Right renal pelvis (tissue), 4 donors: ENCODE measurements at regions not wholly inside any gene's neighbourhood (a gene's known extent, or its start where the extent isn't known, plus 50 kb on each side); places are given as distances from the start of the nearest gene placed in this dataset.
A peak's percentile ranks its signal among the peaks of the same experiment; 100 is the strongest.
"Not testable (repeated sequence)": the region's sequence is repeated elsewhere in the genome, so short reads cannot be mapped to it uniquely, and the experiment has no call there.

Source experiments
- DNase-seq, 4 donors: peaks; one replicate each; pipeline ENCODE4 v3.0.0-alpha.2; 2013; ENCODE audit warnings: low read depth in 4 of 4, low spot score in 3 of 4, missing footprints in 1 of 4

DNA sequence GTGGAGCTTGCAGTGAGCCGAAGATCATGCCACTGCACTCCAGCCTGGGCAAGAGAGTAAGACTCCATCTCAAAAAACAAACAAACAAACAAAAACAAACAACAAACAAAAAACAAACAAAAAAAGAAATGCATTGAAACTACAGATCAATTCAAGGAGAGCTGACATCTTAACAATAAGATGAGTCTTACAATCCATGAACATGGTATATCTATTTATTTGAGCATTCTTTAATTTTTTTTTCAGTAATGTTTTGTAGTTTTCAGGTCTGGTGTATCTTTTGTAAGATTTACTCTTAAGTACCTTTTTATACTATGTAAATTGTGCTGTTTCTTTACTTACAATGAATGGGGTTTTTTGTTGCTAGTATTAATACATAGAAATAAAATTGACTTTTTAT, 140.1 kb upstream of the DAPK1 start:
- no peak for DNase-seq

DNA sequence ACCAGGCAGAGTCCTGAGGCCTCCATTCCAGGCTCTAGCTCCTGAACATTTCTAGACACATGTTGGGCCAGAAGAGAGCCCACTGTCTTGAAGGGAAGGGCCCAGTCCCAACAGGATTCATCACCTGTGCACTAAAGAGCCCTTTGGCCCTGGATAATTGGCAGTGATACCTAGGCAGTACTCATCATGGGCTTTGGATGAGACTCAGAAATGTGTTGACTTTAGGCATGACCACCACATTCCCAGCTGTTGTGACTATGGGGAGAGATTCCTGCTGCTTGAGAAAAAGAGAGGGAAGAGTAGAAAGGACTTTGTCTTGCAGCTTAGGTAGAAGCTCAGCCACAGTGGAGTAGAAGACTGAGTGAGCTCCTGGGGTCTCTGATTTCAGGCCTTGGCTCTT, 138.4 kb upstream of the DAPK1 start:
- no peak for DNase-seq

DNA sequence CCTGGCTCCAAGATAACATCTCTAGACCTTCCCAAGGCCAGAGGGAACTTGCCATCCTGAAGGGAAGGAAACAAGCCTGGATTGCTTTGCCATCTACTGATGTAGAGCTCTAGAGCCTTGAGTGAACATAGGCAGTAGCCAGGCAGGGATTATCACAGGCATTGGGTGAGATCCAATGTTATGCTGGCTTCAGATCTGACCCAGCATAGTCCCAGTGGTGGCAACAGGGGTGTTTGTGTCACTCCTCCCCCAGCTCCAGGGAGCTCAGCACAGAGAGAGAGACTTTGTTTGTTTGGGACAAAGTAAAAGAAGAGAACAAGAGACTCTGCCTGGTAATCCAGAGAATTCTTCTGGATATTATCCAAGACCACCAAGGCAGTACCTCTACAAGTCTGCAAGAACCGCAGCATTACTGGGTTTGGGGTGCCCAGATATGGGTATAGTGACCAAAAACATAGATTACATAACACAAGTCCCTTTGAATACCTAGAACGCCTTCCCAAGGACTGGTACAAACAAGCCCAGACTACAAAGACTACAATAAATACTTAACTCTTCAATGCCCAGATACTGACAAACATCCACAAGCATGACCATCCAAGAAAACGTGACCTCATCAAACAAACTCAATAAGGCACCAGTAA, 137.6 kb upstream of the DAPK1 start:
- DNase-seq, result no peak

DNA sequence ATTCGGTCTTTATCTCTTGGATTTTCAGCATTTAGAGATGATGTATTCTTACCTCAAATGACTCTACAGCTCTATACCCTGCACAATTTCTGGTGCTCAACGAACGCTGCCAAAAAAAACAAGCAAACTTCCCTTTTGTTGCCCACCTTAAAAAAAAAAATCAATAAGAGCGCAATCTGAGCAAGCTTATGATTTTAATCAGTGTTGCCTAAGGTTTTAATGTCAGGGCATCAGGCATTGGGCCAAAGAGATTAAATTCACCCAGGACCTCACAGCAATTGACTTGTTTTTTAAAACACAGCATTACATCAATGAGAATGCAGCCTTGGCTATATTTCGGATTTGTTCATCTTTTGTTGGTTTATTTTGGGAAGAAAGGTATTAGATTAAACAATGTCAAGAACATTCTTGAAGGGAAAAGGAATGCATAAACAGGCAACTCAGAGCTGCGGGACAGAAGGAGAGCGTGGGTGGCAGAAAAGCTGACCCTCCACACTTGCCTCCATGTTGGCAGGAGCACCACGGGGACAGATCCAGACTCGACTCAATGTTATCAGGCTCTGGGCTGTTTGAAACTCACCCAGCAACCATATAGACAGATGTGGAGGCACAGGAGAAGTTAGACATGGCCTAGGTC, 127.5 kb upstream of the DAPK1 start:
- no peak for DNase-seq

DNA sequence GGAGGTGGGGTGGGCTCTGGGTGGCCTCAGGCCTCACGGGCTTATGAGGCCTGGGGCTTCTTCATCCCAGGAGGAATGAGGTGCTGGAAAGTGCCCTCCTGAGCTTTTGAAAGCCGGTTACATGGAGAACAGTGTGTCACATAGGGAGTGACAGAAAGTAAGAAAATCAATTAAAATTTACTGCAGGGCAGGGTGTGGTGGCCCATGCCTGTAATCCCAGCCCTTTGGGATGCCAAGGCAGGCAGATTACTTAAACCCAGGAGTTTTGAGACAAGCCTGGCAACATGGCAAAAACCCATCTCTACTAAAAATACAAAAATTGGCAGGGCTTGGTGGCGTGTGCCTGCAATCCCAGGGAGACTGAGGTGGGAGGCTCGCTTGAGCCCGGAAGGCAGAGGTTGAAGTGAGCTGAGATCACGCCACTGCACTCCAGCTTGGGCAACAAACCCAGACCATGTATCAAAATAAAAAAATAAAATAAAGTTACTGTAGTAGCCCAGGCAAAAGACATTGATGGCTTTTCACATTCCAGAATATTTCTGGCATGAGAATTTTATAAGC, 125.8 kb upstream of the DAPK1 start:
- DNase-seq, result no peak

DNA sequence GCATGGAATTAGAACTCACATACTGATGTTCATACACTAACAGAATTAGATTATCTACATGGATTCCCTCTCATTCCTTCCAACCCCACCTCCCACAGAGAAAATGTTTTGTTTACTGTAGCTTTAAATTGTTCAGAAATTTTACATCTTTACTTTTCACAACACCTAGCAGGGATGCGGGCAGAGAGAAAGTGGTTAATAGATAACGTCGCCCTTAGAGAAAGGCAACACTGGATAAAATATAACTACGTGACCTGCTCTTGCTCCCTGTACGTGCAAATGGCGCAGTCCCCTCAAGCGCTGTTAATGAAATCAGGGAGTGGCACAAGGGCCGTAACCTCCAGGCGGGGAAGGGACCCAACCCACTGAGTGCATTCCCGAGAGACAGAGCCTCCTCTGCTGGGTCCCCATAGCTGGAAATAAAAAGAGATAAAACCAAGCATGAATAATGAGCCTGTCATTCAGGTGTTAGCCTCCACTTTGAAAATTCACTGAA, 125.3 kb upstream of the DAPK1 start:
- DNase-seq, result peak in 2 of 4 donors; percentile 28 to 45

DNA sequence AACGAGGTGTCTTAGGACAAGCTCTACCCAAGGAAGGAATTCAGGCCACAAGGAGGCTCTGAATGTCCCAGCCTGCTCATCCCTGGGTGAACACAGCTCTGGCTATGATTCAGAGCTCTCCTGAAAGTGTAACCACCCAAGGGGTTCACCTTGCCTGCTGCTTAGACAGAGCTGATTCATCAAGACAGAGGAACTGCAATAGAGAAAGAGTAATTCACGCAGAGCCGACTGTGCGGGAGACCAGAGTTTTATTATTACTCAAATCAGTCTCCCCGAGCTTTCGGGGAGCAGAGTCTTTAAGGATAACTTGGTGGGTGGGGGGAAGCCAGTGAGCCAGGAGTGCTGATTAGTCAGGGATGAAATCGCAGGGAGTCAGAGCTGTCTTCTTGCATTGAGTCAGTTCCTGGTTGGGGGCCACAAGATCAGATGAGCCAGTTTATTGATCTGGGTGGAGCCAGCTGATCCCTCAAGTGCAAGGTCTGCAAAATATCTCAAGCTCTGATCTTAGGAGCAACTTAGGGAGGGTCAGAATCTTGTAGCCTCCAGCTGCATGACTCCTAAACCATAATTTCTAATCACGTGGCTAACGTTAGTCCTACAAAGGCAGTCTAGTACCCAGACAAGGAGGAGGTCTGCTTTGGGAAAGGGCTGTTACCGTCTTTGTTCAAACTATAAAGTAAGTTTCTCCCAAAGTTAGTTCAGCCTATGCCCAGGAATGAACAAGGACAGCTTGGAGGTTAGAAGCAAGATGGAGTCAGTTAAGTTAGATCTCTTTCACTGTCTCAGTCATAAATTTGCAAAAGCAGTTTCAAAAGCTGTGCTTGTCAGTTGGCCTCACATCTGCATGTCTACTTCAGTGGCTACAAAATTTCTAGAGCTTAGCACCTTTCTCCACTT, 123.4 kb upstream of the DAPK1 start:
- DNase-seq, result not testable (repeated sequence)

DNA sequence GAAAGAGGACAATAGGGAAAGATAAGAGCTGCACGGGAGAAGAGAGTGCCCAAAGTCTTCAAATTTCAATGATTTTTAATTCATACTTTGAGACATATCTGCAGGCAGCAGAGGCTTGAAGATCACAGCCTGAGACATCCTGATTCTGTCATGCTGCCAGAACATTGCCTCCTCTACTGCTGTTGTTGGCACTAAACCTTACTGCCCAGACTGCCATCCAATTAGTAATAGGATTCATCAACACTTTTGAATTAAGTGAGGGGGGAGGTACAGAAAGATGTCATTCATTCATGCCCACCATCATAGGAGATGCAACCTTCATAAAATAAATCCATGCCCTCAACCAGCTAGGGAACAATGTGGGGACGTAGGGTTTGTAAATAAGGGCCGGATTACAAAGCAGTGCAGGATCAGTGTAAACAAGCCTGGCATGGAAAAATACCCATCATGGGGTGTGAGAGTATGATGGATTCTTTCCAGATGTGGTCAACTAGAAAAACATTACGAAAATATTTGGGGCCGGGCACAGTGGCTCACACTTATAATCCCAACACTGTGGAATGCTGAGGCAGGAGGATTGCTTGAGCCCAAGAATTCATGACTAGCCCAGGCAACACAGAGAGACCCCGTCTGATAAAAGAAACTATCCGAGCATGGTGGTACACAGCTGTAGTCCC, 122.1 kb upstream of the DAPK1 start:
- no peak for DNase-seq

DNA sequence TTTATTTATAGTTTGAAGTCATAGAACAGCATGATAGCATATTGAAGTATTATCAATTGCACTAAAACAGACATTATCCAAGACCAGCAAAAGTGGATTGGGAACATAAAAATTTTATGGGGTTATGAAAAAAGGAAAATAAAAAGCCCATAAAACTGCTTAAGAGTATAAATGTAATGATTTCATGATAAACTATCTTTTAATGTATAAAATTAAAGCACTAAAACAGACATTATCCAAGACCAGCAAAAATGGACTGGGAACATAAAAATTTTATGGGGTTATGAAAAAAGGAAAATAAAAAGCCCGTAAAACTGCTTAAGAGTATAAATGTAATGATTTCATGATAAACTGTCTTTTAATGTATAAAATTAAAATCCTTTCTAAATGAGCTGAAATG, 119.0 kb upstream of the DAPK1 start:
- DNase-seq, result no peak

DNA sequence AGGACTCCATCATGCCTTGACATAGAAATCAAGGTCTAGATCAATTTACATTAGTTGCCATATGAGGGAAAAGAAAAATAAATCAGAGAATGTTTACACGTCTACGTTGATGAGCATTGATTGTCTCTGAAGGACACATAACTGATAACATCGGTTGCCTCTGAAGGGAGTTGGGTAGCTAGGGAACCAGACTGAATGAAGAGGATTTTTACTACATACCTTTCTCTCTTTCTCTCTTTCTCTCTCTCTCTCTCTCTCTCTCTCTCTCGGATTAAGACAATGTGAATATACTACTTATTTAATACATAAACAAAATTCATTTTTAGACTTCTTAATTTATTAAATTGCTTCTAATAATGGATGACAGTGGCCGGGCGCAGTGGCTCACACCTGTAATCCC, 118.4 kb upstream of the DAPK1 start:
- no peak for DNase-seq

DNA sequence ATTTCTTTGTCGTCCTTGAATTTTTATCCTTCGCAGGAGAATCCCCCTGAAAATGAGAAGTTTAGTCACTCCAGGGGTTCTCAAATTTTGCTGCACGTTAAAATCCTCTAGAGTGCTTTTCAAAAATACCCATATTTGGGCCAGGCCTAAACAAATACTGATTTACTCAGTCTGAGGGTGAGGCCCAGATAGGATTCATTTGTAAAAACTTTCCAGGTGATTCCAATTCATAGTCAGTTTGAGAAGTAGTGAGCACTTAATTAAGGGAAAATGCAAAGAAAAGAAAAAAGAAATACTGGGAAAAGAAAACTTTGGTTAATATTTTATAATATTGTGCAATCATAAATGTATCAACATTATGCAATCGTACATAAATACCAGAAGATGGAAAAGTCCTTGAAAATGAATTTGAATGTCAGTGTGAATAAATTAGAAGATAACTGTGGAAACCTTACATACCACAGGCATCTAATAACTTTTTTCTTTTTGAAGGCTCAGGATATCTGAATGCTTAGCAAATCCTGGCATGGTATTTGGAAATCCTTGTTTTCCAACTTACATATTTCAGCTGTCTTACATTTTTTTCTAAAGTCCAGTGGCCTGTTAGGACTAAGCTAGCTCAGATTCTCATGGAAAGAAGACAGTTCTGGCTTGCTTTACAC, 116.5 kb upstream of the DAPK1 start:
- DNase-seq, result no peak

DNA sequence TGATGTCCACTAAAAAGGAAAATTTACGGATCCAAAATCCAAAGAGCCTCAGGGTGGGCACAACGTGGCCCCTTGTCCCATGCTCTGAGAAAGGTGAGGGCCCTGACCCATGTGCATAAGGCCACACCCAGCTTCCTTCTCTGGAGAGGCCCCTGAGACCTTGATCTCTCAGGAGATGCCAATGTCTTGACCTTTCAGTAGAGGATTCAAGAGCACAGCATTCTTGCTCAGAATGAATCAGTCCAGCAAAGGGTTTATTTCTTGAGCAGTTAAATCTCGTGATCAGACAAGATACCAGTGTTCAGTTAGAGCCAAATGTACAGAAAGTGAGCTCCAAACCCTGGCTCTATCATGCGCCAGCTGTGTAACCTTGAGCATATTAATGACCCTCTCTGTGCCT, 115.9 kb upstream of the DAPK1 start:
- no peak for DNase-seq

DNA sequence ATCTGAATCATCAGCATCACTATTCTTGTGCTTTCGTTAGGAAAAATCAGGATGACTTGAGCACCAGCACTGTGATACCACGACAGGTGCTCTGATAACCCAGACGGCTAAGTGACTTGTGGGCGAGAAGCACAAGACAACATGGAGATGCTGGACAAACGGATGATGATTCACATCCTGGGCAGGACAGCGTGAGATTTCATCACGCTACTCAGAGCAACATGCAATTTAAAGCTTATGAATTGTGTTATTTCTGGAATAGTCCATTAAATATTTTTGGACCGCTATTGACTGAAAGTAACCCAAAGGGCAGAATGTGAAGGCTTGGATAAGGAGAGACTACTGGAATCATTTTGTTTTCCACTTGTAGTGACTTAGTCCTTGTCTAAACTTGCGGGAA, 114.8 kb upstream of the DAPK1 start:
- DNase-seq, result no peak

DNA sequence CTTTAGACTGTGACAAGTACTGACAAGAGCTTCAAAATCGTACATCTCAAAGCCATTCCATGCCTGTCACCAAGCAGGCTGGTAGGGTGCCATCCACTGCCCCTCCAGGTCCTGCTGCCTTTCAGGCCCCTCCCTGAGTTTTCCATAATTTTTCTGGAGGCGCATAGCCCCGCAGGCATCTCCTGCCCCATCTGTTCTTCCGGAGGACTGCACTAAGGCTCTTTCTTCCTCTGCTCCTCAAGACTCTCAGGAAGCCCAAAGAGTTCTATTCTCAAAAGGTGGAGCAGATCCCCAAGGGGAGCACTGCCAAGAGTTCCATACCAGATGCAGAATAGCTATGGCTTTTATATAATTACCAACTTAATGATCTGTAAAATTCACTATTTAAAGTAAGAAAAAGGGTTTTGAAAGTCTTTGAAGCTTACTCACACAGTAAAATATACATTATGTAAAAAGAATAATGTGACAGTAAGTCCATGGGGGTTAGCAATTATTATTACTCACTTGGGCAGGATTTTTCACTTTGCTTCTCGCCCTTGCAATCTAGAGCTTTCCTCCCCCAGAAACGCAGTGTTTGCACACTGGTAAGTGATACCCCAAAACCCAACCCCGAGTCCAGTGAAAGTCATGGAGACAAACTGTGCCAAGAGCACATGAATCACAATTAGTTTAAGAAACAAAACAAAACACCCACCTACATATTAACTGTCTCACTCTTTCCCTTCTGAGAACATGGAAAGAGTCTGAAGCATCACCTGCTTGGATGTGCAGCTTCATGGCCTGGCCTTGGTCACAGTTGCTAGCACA, 114.1 kb upstream of the DAPK1 start:
- no peak for DNase-seq

DNA sequence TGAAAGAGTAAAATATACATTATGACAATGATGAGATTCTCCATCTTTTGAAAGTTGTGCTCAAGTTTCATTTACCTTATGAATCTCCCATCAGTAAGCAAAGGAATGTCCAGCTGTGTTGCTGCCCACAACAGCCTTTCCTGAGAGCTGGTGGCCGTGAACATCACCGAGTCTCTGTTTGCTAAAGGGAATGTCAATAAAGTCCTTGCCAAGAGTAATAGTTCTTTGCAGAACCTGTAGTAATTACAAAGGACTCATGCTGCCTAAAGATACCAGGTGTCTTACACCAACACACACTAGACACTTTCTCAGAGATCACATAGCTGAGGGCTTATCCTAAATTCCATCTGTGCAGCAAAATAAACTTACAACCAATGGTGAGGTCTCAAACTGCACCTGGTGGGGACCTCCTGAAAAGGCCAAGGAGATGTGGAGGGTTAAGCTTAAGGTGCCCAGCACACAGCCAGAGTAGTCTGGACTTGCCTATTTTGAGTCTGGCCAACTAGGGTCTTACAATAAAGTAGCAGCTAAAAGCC, 111.1 kb upstream of the DAPK1 start:
- DNase-seq, result no peak

DNA sequence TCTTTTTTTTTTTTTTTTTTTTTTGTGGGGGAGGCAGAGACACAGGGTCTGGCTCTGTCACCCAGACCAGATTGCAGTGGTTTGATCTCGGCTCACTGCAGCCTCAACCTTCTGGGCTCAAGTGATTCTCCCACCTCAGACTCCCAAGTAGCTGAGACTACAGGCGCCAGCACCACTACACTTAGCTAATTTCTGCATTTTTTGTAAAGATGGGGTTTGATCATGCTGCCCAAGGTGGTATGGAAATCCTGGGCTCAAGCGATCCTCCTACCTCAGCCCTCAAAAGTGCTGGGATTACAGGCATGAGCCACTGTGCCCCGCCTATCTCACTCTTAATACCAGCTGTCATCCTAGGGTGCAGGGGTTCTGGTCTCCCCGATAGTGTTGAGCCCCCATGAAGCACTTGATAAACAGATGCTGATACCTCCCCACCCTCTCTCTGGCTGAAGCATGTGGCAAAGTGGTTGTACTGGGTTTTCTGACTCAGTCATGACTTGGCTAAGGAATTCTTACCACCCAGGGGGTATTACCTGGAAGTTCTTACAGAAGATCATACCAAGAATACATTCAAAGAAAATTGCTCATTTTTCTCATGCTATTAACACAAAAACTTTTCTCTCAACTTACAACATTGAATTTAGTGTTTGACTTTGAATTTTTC, 110.2 kb upstream of the DAPK1 start:
- DNase-seq, result no peak

DNA sequence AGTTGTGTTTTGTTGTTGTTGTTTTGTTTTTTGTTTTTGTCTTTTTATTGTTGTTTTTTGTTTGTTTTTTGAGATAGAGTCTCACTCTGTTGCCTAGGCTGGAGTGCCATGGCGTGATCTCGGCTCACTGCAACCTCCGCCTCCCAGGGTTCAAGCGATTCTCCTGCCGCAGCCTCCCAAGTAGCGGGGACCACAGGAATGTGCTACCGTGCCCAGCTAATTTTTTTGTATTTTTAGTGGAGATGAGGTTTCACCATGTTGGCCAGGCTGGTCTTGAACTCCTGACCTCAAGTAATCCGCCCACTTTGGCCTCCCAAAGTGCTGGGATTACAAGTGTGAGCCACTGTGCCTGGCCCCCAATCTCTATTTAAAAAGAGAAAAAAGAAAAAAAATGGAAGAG, 109.0 kb upstream of the DAPK1 start:
- not testable (repeated sequence) for DNase-seq

DNA sequence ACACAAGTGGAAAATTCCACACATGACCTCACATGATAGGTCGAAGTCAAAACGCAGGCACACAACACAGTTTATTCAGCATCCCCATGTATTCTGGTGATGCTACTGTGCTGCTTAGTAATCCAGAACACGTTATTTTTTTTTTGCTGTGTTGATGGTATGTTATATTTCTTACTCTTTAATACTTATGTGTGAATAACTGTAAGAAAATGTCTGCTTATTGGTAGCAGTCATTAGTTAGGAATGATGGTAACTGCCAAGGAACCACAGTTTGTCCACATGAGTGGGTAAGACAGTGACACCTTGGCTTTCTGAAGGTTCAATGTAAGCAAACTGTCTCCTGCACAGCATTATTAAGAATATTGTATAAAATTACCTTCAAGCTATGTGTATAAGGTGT, 107.7 kb upstream of the DAPK1 start:
- no peak for DNase-seq

DNA sequence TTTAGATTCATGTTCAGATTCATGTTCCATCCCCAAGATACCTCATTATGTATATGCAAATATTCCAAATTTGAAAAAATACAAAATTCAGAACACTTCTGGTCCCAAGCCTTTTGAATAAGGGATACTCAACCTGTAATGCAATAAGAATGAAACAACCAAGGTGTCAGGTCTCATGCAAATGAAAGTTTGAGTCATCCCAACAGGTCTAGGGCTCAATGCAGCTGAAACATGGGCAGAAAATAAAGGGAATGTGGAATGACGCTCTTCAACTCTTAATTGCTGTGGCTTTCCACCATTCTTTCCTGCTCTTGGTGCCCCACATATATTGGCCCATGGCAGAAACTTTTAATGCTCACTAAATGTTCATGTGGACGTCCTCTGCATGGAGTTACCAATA, 107.3 kb upstream of the DAPK1 start:
- DNase-seq, result no peak
